Trophoblast cell (in vitro differentiated cells and primary cell): ENCODE measurements at regions not wholly inside any gene's neighbourhood (a gene's known extent, or its start where the extent isn't known, plus 50 kb on each side); places are given as distances from the start of the nearest gene placed in this dataset.
"Not testable (repeated sequence)": the region's sequence is repeated elsewhere in the genome, so short reads cannot be mapped to it uniquely, and the experiment has no call there.

Source experiments
- DNase-seq, 2 donors: peaks; one replicate each; pipeline ENCODE4 v3.0.0-alpha.2; 2016
- H2AFZ ChIP-seq: 2 replicates; pipeline ENCODE4 v1.6.1; 2013; ENCODE audit warnings: low read length, moderate library complexity, mild to moderate bottlenecking; ENCODE audit not compliant: insufficient read depth, poor library complexity
- H2AK5ac ChIP-seq: 2 replicates; pipeline ENCODE4 v1.6.1; 2013; ENCODE audit warnings: mild to moderate bottlenecking, low read length
- H2BK120ac ChIP-seq: 2 replicates; pipeline ENCODE4 v1.6.1; 2013; ENCODE audit warnings: low read length, mild to moderate bottlenecking, moderate library complexity; ENCODE audit not compliant: insufficient read depth, poor library complexity
- H2BK12ac ChIP-seq: 2 replicates; pipeline ENCODE4 v1.6.1; 2013; ENCODE audit warnings: mild to moderate bottlenecking, low read length, moderate library complexity
- H2BK5ac ChIP-seq: 2 replicates; pipeline ENCODE4 v1.6.1; 2013; ENCODE audit warnings: low read length, low read depth, moderate library complexity, mild to moderate bottlenecking; ENCODE audit not compliant: poor library complexity
- H3K14ac ChIP-seq: 2 replicates; pipeline ENCODE4 v1.6.1; 2013; ENCODE audit warnings: mild to moderate bottlenecking, low read length
- H3K18ac ChIP-seq: 2 replicates; pipeline ENCODE4 v1.6.1; 2013; ENCODE audit warnings: mild to moderate bottlenecking, low read length
- H3K23ac ChIP-seq: 2 replicates; pipeline ENCODE4 v1.6.1; 2013; ENCODE audit warnings: low read length
- H3K27ac ChIP-seq: 2 replicates; pipeline ENCODE4 v1.5.1; 2013; ENCODE audit warnings: low read depth, mild to moderate bottlenecking, inconsistent platforms, low read length, moderate library complexity
- H3K27me3 ChIP-seq: 2 replicates; pipeline ENCODE4 v1.6.1; 2013; ENCODE audit warnings: inconsistent platforms, mild to moderate bottlenecking, low read length, moderate library complexity; ENCODE audit not compliant: insufficient read depth
- H3K36me3 ChIP-seq, 2 experiments: 1 replicate in 1 of 2; 2 replicates in 1 of 2; pipeline ENCODE4 v1.6.1; 2013; ENCODE audit warnings: low read length in 2 of 2, mild to moderate bottlenecking in 2 of 2, moderate library complexity in 1 of 2; ENCODE audit not compliant: insufficient read depth in 2 of 2, control insufficient read depth in 1 of 2
- H3K4ac ChIP-seq: 2 replicates; pipeline ENCODE4 v1.6.1; 2013; ENCODE audit warnings: low read depth, mild to moderate bottlenecking, low read length, moderate library complexity
- H3K4me1 ChIP-seq, 2 experiments: 1 replicate in 1 of 2; 2 replicates in 1 of 2; pipeline ENCODE4 v1.6.1; 2013; ENCODE audit warnings: low read length in 2 of 2, mild to moderate bottlenecking in 2 of 2, moderate library complexity in 1 of 2; ENCODE audit not compliant: insufficient read depth in 2 of 2, control insufficient read depth in 1 of 2
- H3K4me2 ChIP-seq: 2 replicates; pipeline ENCODE4 v1.6.1; 2013; ENCODE audit warnings: inconsistent platforms, mild to moderate bottlenecking, low read length, moderate library complexity
- H3K4me3 ChIP-seq: 2 replicates; pipeline ENCODE4 v1.5.1; 2013; ENCODE audit warnings: mild to moderate bottlenecking, low read depth, low read length, inconsistent platforms
- H3K79me1 ChIP-seq: one replicate; pipeline ENCODE4 v1.6.1; 2013; ENCODE audit warnings: low read length
- H3K79me2 ChIP-seq: 2 replicates; pipeline ENCODE4 v1.6.1; 2013; ENCODE audit warnings: low read length, mild to moderate bottlenecking; ENCODE audit not compliant: control insufficient read depth, insufficient read depth, poor library complexity
- H3K9ac ChIP-seq: 2 replicates; pipeline ENCODE4 v1.6.1; 2013; ENCODE audit warnings: mild to moderate bottlenecking, low read length
- H3K9me3 ChIP-seq: 2 replicates; pipeline ENCODE4 v1.6.1; 2013; ENCODE audit warnings: low read depth, mild to moderate bottlenecking, control low read depth, inconsistent platforms, low read length; ENCODE audit not compliant: insufficient read depth
- H4K12ac ChIP-seq: 2 replicates; pipeline ENCODE4 v1.6.1; 2013; ENCODE audit warnings: low read depth, mild to moderate bottlenecking, low read length, moderate library complexity
- H4K8ac ChIP-seq: 2 replicates; pipeline ENCODE4 v1.6.1; 2013; ENCODE audit warnings: low read depth, mild to moderate bottlenecking, low read length, moderate library complexity
- H4K91ac ChIP-seq: one replicate; pipeline ENCODE4 v1.6.1; 2013; ENCODE audit warnings: low read depth, mild to moderate bottlenecking, low read length, moderate library complexity
- WGBS: extraction: QIAGEN DNeasy Blood & Tissue Kit; methylation state at CpG from one replicate; pipeline ENCODE4 v1.1.7; 2013; ENCODE audit warnings: missing lambda C conversion rate; ENCODE audit not compliant: insufficient read length, insufficient coverage; ENCODE audit errors: extremely low coverage; 5-methylcytosine and 5-hydroxymethylcytosine counted together

GRCh38 chr11:135004495-135004894 lies 592.5 kb upstream of the B3GAT1 start:
- no peak overlapping the region for H2BK12ac ChIP-seq
- WGBS = no CpG with 5 or more reads among the region's 5 CpGs
- no peak overlapping the region for H2AFZ ChIP-seq
- no peak overlapping the region for H4K12ac ChIP-seq
- no peaks in the 10 kb centered on the region for H3K27me3 ChIP-seq
- H3K23ac ChIP-seq = no peak overlapping the region
- H3K79me2 ChIP-seq = no peaks in the 10 kb centered on the region
- H4K91ac ChIP-seq = no peak overlapping the region
- no peaks in the 10 kb centered on the region for H3K36me3 ChIP-seq
- H2BK120ac ChIP-seq = no peak overlapping the region
- H3K9me3 ChIP-seq = no peaks in the 10 kb centered on the region
- no peak overlapping the region for H4K8ac ChIP-seq
- H3K18ac ChIP-seq = no peak overlapping the region
- DNase-seq = no peak
- H3K4ac ChIP-seq = no peak overlapping the region
- H3K79me1 ChIP-seq = no peaks in the 10 kb centered on the region
- H2AK5ac ChIP-seq = no peak overlapping the region
- no peak overlapping the region for H3K9ac ChIP-seq
- H3K4me1 ChIP-seq = no peaks in the 10 kb centered on the region
- no peak overlapping the region for H2BK5ac ChIP-seq
- no peak overlapping the region for H3K27ac ChIP-seq
- no peak overlapping the region for H3K4me3 ChIP-seq
- no peak overlapping the region for H3K14ac ChIP-seq
- no peak overlapping the region for H3K4me2 ChIP-seq

- no peak for DNase-seq
- Histone ChIP-seq H3K9me3 (no peaks in the 10 kb centered on the region), H2AK5ac (no peak overlapping the region), H3K23ac (no peak overlapping the region), H3K14ac (no peak overlapping the region), H3K4me2 (no peak overlapping the region), H3K79me1 (no peaks in the 10 kb centered on the region), H3K4ac (no peak overlapping the region), H2BK120ac (no peak overlapping the region), H2BK5ac (no peak overlapping the region), H3K9ac (no peak overlapping the region), H3K36me3 (no peaks in the 10 kb centered on the region), H4K8ac (no peak overlapping the region), H3K79me2 (no peaks in the 10 kb centered on the region), H3K4me3 (no peak overlapping the region), H3K4me1 (no peaks in the 10 kb centered on the region), H4K12ac (no peak overlapping the region), H4K91ac (no peak overlapping the region), H2AFZ (no peak overlapping the region), H3K18ac (no peak overlapping the region), H3K27me3 (no peaks in the 10 kb centered on the region), H2BK12ac (no peak overlapping the region), H3K27ac (no peak overlapping the region)
Measured at GRCh38 chr11:135002236-135002635, 590.2 kb upstream of the B3GAT1 start.

GRCh38 chr11:135001581-135001980 lies 589.5 kb upstream of the B3GAT1 start:
- Histone ChIP-seq H3K4me3 (no peak overlapping the region), H3K27ac (no peak overlapping the region), H4K8ac (no peak overlapping the region), H3K4ac (no peak overlapping the region), H3K79me1 (no peaks in the 10 kb centered on the region), H4K12ac (no peak overlapping the region), H2BK120ac (no peak overlapping the region), H2AK5ac (no peak overlapping the region), H3K18ac (no peak overlapping the region), H3K36me3 (no peaks in the 10 kb centered on the region), H2AFZ (no peak overlapping the region), H3K27me3 (no peaks in the 10 kb centered on the region), H3K14ac (no peak overlapping the region), H2BK5ac (no peak overlapping the region), H3K9ac (no peak overlapping the region), H3K9me3 (no peaks in the 10 kb centered on the region), H3K79me2 (no peaks in the 10 kb centered on the region), H3K4me2 (no peak overlapping the region), H4K91ac (no peak overlapping the region), H3K23ac (no peak overlapping the region), H2BK12ac (no peak overlapping the region), H3K4me1 (no peaks in the 10 kb centered on the region)
- no CpG with 5 or more reads among the region's 2 CpGs for WGBS
- DNase-seq = no peak

- not testable (repeated sequence) for H3K23ac ChIP-seq, H3K4me1 ChIP-seq, H3K9me3 ChIP-seq, H3K79me1 ChIP-seq, H3K14ac ChIP-seq, H3K9ac ChIP-seq, H2AFZ ChIP-seq, H2AK5ac ChIP-seq, H4K12ac ChIP-seq, H3K36me3 ChIP-seq, H3K4me3 ChIP-seq, H3K4me2 ChIP-seq, H3K27ac ChIP-seq, H2BK12ac ChIP-seq, H3K27me3 ChIP-seq, DNase-seq, H2BK120ac ChIP-seq, H3K4ac ChIP-seq, H3K18ac ChIP-seq, H4K8ac ChIP-seq, H3K79me2 ChIP-seq, H2BK5ac ChIP-seq, H4K91ac ChIP-seq
- no CpG with 5 or more reads among the region's 5 CpGs for WGBS
Measured at GRCh38 chr11:135001065-135001464, 589.0 kb upstream of the B3GAT1 start.

- H2BK5ac ChIP-seq = no peak overlapping the region
- no peaks in the 10 kb centered on the region for H3K4me1 ChIP-seq
- H3K9ac ChIP-seq = no peak overlapping the region
- no peak overlapping the region for H3K27ac ChIP-seq
- H3K4me3 ChIP-seq = no peak overlapping the region
- WGBS = no CpG with 5 or more reads among the region's 6 CpGs
- no peak overlapping the region for H3K4ac ChIP-seq
- H2BK12ac ChIP-seq = no peak overlapping the region
- no peaks in the 10 kb centered on the region for H3K27me3 ChIP-seq
- H3K4me2 ChIP-seq = no peak overlapping the region
- no peak overlapping the region for H3K18ac ChIP-seq
- no peaks in the 10 kb centered on the region for H3K9me3 ChIP-seq
- H3K79me1 ChIP-seq = no peaks in the 10 kb centered on the region
- H3K79me2 ChIP-seq = no peaks in the 10 kb centered on the region
- H2AK5ac ChIP-seq = no peak overlapping the region
- no peak overlapping the region for H4K8ac ChIP-seq
- H3K36me3 ChIP-seq = no peaks in the 10 kb centered on the region
- H3K23ac ChIP-seq = no peak overlapping the region
- H4K12ac ChIP-seq = no peak overlapping the region
- DNase-seq = no peak
- no peak overlapping the region for H4K91ac ChIP-seq
- no peak overlapping the region for H2BK120ac ChIP-seq
- no peak overlapping the region for H2AFZ ChIP-seq
- H3K14ac ChIP-seq = no peak overlapping the region
Measured at GRCh38 chr11:134999590-134999989, 587.5 kb upstream of the B3GAT1 start.
